ENCODE measurements at regions not wholly inside any gene's neighbourhood (a gene's known extent, or its start where the extent isn't known, plus 50 kb on each side); places are given as distances from the start of the nearest gene placed in this dataset.

GRCh38 chr4:147029296-147029695 lies 83.6 kb upstream of the TTC29 start:
- H3K4me2 ChIP-seq (ENCODE audit: insufficient read depth, insufficient read length, low read length) = no peak overlapping the region

More at GRCh38 chr4:147029296-147029695, 83.6 kb upstream of the TTC29 start:
- Mint-ChIP-seq H3K27ac (no peak overlapping the region), H3K4me3 (no peak overlapping the region), H3K4me1 (peaks cover 2 to 5% of the 10 kb centered on the region in 2 experiments; a peak in 3 of 4 replicates), H3K36me3 (ENCODE audit: insufficient read depth in 1 of 3, low read depth in 3 of 3) (no peaks in the 10 kb centered on the region), H3K27me3 (ENCODE audit: low read depth) (no peaks in the 10 kb centered on the region), H3K9me3 (no peaks in the 10 kb centered on the region)
- Histone ChIP-seq H2BK120ac (ENCODE audit: low read depth, low read length, poor library complexity, severe bottlenecking) (no peak overlapping the region), H2BK20ac (ENCODE audit: low read depth, low read length, poor library complexity, severe bottlenecking) (no peak overlapping the region), H3K23me2 (ENCODE audit: insufficient read length, low read depth, low read length, poor library complexity, severe bottlenecking) (no peaks in the 10 kb centered on the region), H3T11ph (ENCODE audit: low read length) (no peak overlapping the region), H3K79me1 (ENCODE audit: insufficient read depth, low read depth, low read length, poor library complexity, severe bottlenecking) (no peaks in the 10 kb centered on the region), H4K91ac (ENCODE audit: insufficient read length, low read depth, low read length) (no peak overlapping the region), H3K27ac (ENCODE audit: insufficient read length, low read depth, low read length) (no peak overlapping the region), H4K8ac (replicated peaks; ENCODE audit: insufficient read length, low read depth, low read length) (no peak overlapping the region), H2BK15ac (ENCODE audit: low read depth, low read length) (no peak overlapping the region), H4K20me1 (ENCODE audit: control insufficient read depth, insufficient read depth, insufficient read length) (no peaks in the 10 kb centered on the region), H2AK5ac (ENCODE audit: insufficient read length, low read length) (no peak overlapping the region), H4K5ac (ENCODE audit: insufficient read length, low read depth, low read length) (no peak overlapping the region), H3K9ac (ENCODE audit: extremely low read depth, insufficient read length, low read length) (no peak overlapping the region), H3K23ac (ENCODE audit: insufficient read length, low read depth, low read length) (no peak overlapping the region), H3K4ac (ENCODE audit: low read depth, low read length) (no peak overlapping the region), H2BK12ac (ENCODE audit: insufficient read length, low read depth, low read length) (no peak overlapping the region), H3K9me3 (ENCODE audit: control insufficient read depth, low read depth, low read length) (no peaks in the 10 kb centered on the region), H3K56ac (ENCODE audit: insufficient read length, low read depth, low read length) (no peak overlapping the region), H3K79me2 (ENCODE audit: insufficient read depth, low read length) (no peaks in the 10 kb centered on the region), H3K14ac (ENCODE audit: insufficient read depth, low read length) (no peak overlapping the region), H3K18ac (ENCODE audit: insufficient read length, low read depth, low read length) (no peak overlapping the region), H2AFZ (ENCODE audit: low read length) (no peak overlapping the region), H3K4me1 (ENCODE audit: insufficient read depth, low read length) (0 out of 2 replicates have a peak, but pooled peaks cover 3% of the 10 kb centered on the region), H3K27me3 (ENCODE audit: insufficient read depth, low read length) (no peaks in the 10 kb centered on the region), H2BK5ac (ENCODE audit: insufficient read length, low read length) (no peak overlapping the region)
- TF ChIP-seq CTCF (conservative IDR thresholded peaks at IDR 0.05) = no peak
- DNase-seq = no peak

Measured in H9 (cell line).